HL-60 (cell line): ENCODE measurements at regions not wholly inside any gene's neighbourhood (a gene's known extent, or its start where the extent isn't known, plus 50 kb on each side); places are given as distances from the start of the nearest gene placed in this dataset.

Experiments used
- POLR2AphosphoS5 ChIP-seq: IDR thresholded peaks from 2 replicates; pipeline ENCODE4 v1.6.1; 2012; ENCODE audit warnings: low read depth
- SPI1 ChIP-seq: IDR thresholded peaks from 2 replicates; pipeline ENCODE4 v1.6.1; 2012; ENCODE audit warnings: low read depth, mild to moderate bottlenecking, borderline replicate concordance
- TF ChIP-seq, protein P1 (sequence below): IDR thresholded peaks from one replicate; pipeline ENCODE4 v1.5.1; 2011; ENCODE audit warnings: low read length, control low read depth, inconsistent platforms; ENCODE audit not compliant: insufficient read depth
- TF ChIP-seq, protein P2 (sequence below): IDR thresholded peaks from 2 replicates; pipeline ENCODE4 v1.6.1; 2012; ENCODE audit warnings: low read depth; ENCODE audit not compliant: insufficient replicate concordance

DNA sequence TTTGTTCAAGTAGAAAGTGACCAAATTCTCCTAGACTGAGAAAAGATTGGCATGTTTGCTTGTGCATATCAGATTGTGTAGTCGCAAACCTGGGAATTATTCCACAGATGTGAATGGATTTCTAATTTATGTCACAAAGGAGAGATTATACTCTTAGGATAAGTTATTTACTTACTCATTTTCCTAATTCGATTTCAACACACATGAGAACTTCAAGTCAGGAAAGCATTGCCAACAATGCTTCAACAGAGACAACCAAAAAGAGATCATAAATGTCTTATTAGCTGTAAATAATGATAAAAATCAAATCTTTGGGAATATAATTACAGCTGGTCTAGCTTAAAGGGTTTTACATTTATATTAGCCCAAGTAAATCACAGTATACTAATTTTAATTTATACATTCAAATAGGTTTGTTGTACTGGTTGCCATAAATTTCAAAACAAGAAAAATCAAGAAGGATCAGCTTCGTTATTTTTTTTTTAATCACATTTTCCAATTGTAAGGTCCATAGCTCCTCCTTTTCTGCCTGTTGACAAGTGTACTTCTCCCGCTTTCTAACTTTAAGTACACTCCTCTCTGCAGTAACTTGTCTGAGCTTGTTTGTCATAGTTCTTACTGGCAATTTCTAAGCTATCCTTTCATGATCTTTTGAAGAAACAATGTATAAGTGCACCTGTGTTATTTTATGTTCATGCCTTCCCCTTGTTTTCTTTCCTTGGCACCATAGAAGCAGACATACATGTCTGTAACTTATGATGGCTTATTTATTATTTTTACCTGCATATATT lies 246.6 kb downstream of the DEPDC1B start:
- TF ChIP-seq, protein P1, sequence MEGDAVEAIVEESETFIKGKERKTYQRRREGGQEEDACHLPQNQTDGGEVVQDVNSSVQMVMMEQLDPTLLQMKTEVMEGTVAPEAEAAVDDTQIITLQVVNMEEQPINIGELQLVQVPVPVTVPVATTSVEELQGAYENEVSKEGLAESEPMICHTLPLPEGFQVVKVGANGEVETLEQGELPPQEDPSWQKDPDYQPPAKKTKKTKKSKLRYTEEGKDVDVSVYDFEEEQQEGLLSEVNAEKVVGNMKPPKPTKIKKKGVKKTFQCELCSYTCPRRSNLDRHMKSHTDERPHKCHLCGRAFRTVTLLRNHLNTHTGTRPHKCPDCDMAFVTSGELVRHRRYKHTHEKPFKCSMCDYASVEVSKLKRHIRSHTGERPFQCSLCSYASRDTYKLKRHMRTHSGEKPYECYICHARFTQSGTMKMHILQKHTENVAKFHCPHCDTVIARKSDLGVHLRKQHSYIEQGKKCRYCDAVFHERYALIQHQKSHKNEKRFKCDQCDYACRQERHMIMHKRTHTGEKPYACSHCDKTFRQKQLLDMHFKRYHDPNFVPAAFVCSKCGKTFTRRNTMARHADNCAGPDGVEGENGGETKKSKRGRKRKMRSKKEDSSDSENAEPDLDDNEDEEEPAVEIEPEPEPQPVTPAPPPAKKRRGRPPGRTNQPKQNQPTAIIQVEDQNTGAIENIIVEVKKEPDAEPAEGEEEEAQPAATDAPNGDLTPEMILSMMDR = no peak
- TF ChIP-seq POLR2AphosphoS5 (no peak), SPI1 (no peak)
- TF ChIP-seq, protein P2, sequence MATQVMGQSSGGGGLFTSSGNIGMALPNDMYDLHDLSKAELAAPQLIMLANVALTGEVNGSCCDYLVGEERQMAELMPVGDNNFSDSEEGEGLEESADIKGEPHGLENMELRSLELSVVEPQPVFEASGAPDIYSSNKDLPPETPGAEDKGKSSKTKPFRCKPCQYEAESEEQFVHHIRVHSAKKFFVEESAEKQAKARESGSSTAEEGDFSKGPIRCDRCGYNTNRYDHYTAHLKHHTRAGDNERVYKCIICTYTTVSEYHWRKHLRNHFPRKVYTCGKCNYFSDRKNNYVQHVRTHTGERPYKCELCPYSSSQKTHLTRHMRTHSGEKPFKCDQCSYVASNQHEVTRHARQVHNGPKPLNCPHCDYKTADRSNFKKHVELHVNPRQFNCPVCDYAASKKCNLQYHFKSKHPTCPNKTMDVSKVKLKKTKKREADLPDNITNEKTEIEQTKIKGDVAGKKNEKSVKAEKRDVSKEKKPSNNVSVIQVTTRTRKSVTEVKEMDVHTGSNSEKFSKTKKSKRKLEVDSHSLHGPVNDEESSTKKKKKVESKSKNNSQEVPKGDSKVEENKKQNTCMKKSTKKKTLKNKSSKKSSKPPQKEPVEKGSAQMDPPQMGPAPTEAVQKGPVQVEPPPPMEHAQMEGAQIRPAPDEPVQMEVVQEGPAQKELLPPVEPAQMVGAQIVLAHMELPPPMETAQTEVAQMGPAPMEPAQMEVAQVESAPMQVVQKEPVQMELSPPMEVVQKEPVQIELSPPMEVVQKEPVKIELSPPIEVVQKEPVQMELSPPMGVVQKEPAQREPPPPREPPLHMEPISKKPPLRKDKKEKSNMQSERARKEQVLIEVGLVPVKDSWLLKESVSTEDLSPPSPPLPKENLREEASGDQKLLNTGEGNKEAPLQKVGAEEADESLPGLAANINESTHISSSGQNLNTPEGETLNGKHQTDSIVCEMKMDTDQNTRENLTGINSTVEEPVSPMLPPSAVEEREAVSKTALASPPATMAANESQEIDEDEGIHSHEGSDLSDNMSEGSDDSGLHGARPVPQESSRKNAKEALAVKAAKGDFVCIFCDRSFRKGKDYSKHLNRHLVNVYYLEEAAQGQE = no peak
